ENCODE measurements at regions not wholly inside any gene's neighbourhood (a gene's known extent, or its start where the extent isn't known, plus 50 kb on each side); places are given as distances from the start of the nearest gene placed in this dataset.
"Not testable (repeated sequence)": the region's sequence is repeated elsewhere in the genome, so short reads cannot be mapped to it uniquely, and the experiment has no call there.

- H4K20me1 ChIP-seq (ENCODE audit: insufficient read depth, low read length); BruUV-seq (replicated peaks); H3K27ac ChIP-seq (ENCODE audit: low read depth, low read length, poor library complexity, severe bottlenecking); H3K9me2 ChIP-seq (ENCODE audit: insufficient read depth, low read length); H3K36me3 ChIP-seq (ENCODE audit: insufficient read depth, low read length); H3K79me2 ChIP-seq (ENCODE audit: insufficient read depth, low read depth, low read length); H3K4me1 ChIP-seq (ENCODE audit: insufficient read depth, low read length, poor library complexity, severe bottlenecking); CTCF ChIA-PET (ENCODE audit: unreplicated experiment); H3K9me3 ChIP-seq (ENCODE audit: low read length); H3K4me2 ChIP-seq (ENCODE audit: low read length); H3K4me3 ChIP-seq (ENCODE audit: low read depth, low read length, poor library complexity, severe bottlenecking); POLR2A ChIA-PET; DNase-seq (ENCODE audit: low spot score); H2AFZ ChIP-seq (ENCODE audit: low read length); intact Hi-C loops (cut with micrococcal nuclease; ENCODE audit: unreplicated experiment): not testable (repeated sequence)
These were observed 353.9 kb downstream of the GOLGA6L6 start for GRCh38 chr15:20187370-20188355.

GRCh38 chr15:20184879-20185278 is 356.7 kb downstream of the GOLGA6L6 start:
- H3K36me3 ChIP-seq (ENCODE audit: insufficient read depth, low read length); BruUV-seq (replicated peaks); H3K4me1 ChIP-seq (ENCODE audit: insufficient read depth, low read length, poor library complexity, severe bottlenecking); H3K4me3 ChIP-seq (ENCODE audit: low read depth, low read length, poor library complexity, severe bottlenecking); intact Hi-C loops (cut with micrococcal nuclease; ENCODE audit: unreplicated experiment); H4K20me1 ChIP-seq (ENCODE audit: insufficient read depth, low read length); H3K79me2 ChIP-seq (ENCODE audit: insufficient read depth, low read depth, low read length); H3K27ac ChIP-seq (ENCODE audit: low read depth, low read length, poor library complexity, severe bottlenecking); H2AFZ ChIP-seq (ENCODE audit: low read length); DNase-seq (ENCODE audit: low spot score); H3K9me3 ChIP-seq (ENCODE audit: low read length); H3K9me2 ChIP-seq (ENCODE audit: insufficient read depth, low read length); POLR2A ChIA-PET; H3K4me2 ChIP-seq (ENCODE audit: low read length); CTCF ChIA-PET (ENCODE audit: unreplicated experiment): not testable (repeated sequence)

GRCh38 chr15:20168221-20168620 is 373.4 kb downstream of the GOLGA6L6 start:
- BruUV-seq (replicated peaks), result not testable (repeated sequence)

GRCh38 chr15:20153528-20153927 is 388.1 kb downstream of the GOLGA6L6 start:
- H3K36me3 ChIP-seq (ENCODE audit: insufficient read depth, low read length); POLR2A ChIA-PET; H3K79me2 ChIP-seq (ENCODE audit: insufficient read depth, low read depth, low read length); H3K27ac ChIP-seq (ENCODE audit: low read depth, low read length, poor library complexity, severe bottlenecking); H3K4me3 ChIP-seq (ENCODE audit: low read depth, low read length, poor library complexity, severe bottlenecking); BruUV-seq (replicated peaks); intact Hi-C loops (cut with micrococcal nuclease; ENCODE audit: unreplicated experiment); DNase-seq (ENCODE audit: low spot score); H3K9me3 ChIP-seq (ENCODE audit: low read length); H2AFZ ChIP-seq (ENCODE audit: low read length); H3K4me1 ChIP-seq (ENCODE audit: insufficient read depth, low read length, poor library complexity, severe bottlenecking); H3K9me2 ChIP-seq (ENCODE audit: insufficient read depth, low read length); H3K4me2 ChIP-seq (ENCODE audit: low read length); CTCF ChIA-PET (ENCODE audit: unreplicated experiment); H4K20me1 ChIP-seq (ENCODE audit: insufficient read depth, low read length): not testable (repeated sequence)

More at GRCh38 chr15:20168221-20168620, 373.4 kb downstream of the GOLGA6L6 start:
- H3K4me1 ChIP-seq (ENCODE audit: insufficient read depth, low read length, poor library complexity, severe bottlenecking); H3K79me2 ChIP-seq (ENCODE audit: insufficient read depth, low read depth, low read length); H2AFZ ChIP-seq (ENCODE audit: low read length); H4K20me1 ChIP-seq (ENCODE audit: insufficient read depth, low read length); POLR2A ChIA-PET; intact Hi-C loops (cut with micrococcal nuclease; ENCODE audit: unreplicated experiment); H3K9me3 ChIP-seq (ENCODE audit: low read length); H3K4me2 ChIP-seq (ENCODE audit: low read length); CTCF ChIA-PET (ENCODE audit: unreplicated experiment); H3K36me3 ChIP-seq (ENCODE audit: insufficient read depth, low read length); DNase-seq (ENCODE audit: low spot score); H3K4me3 ChIP-seq (ENCODE audit: low read depth, low read length, poor library complexity, severe bottlenecking); H3K9me2 ChIP-seq (ENCODE audit: insufficient read depth, low read length); H3K27ac ChIP-seq (ENCODE audit: low read depth, low read length, poor library complexity, severe bottlenecking): not testable (repeated sequence)

GRCh38 chr15:20148679-20149078 is 392.9 kb downstream of the GOLGA6L6 start:
- H3K4me1 ChIP-seq (ENCODE audit: insufficient read depth, low read length, poor library complexity, severe bottlenecking); H3K27ac ChIP-seq (ENCODE audit: low read depth, low read length, poor library complexity, severe bottlenecking); H3K4me3 ChIP-seq (ENCODE audit: low read depth, low read length, poor library complexity, severe bottlenecking); H3K9me2 ChIP-seq (ENCODE audit: insufficient read depth, low read length); H3K4me2 ChIP-seq (ENCODE audit: low read length); H3K36me3 ChIP-seq (ENCODE audit: insufficient read depth, low read length); H3K79me2 ChIP-seq (ENCODE audit: insufficient read depth, low read depth, low read length); H3K9me3 ChIP-seq (ENCODE audit: low read length); intact Hi-C loops (cut with micrococcal nuclease; ENCODE audit: unreplicated experiment); DNase-seq (ENCODE audit: low spot score); H4K20me1 ChIP-seq (ENCODE audit: insufficient read depth, low read length); CTCF ChIA-PET (ENCODE audit: unreplicated experiment); H2AFZ ChIP-seq (ENCODE audit: low read length); BruUV-seq (replicated peaks); POLR2A ChIA-PET: not testable (repeated sequence)

- H3K9me2 ChIP-seq (ENCODE audit: insufficient read depth, low read length); H4K20me1 ChIP-seq (ENCODE audit: insufficient read depth, low read length); H3K9me3 ChIP-seq (ENCODE audit: low read length); H3K79me2 ChIP-seq (ENCODE audit: insufficient read depth, low read depth, low read length); DNase-seq (ENCODE audit: low spot score); H3K27ac ChIP-seq (ENCODE audit: low read depth, low read length, poor library complexity, severe bottlenecking); H2AFZ ChIP-seq (ENCODE audit: low read length); H3K4me2 ChIP-seq (ENCODE audit: low read length); POLR2A ChIA-PET; H3K4me3 ChIP-seq (ENCODE audit: low read depth, low read length, poor library complexity, severe bottlenecking); H3K4me1 ChIP-seq (ENCODE audit: insufficient read depth, low read length, poor library complexity, severe bottlenecking); BruUV-seq (replicated peaks); intact Hi-C loops (cut with micrococcal nuclease; ENCODE audit: unreplicated experiment); H3K36me3 ChIP-seq (ENCODE audit: insufficient read depth, low read length); CTCF ChIA-PET (ENCODE audit: unreplicated experiment): not testable (repeated sequence)
These were observed 393.6 kb downstream of the GOLGA6L6 start for GRCh38 chr15:20148008-20148407.
